PC-3 (cell line): ENCODE measurements at regions not wholly inside any gene's neighbourhood (a gene's known extent, or its start where the extent isn't known, plus 50 kb on each side); places are given as distances from the start of the nearest gene placed in this dataset.

Source experiments
- EZH2 ChIP-seq: fragments of 300-600 bp; sonication (generic); IDR thresholded peaks from one replicate; pipeline ENCODE4 v1.6.1; 2017; ENCODE audit warnings: antibody characterized with exemption, mild to moderate bottlenecking, low read length; ENCODE audit not compliant: unreplicated experiment
- TF ChIP-seq, protein P1 (sequence below): fragments of 300-600 bp; sonication (generic); conservative IDR thresholded peaks from 2 replicates; pipeline ENCODE4 v1.5.1; 2017; ENCODE audit warnings: antibody characterized with exemption, low read depth, mild to moderate bottlenecking, low read length

DNA sequence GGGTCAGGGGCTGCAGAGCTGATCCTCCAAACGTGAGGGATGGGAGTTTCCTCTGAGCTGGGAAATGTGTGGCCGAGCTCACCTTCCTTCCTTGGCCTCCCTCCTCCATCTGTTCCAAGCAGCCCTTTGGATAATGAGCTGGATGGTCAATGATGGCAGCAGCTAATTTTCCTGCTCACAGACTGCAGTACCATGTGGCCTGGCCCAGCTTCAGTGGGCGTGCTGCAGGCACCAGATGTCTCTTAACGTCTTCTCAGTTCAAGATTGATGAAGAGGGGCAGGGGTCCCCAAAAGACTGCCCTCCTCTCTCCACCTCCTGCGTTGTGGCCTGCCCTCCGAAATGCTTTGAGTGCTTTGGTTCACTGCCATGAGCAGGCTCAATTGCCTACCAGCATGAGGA is 86.0 kb downstream of the UBIAD1 start:
- TF ChIP-seq, protein P1, sequence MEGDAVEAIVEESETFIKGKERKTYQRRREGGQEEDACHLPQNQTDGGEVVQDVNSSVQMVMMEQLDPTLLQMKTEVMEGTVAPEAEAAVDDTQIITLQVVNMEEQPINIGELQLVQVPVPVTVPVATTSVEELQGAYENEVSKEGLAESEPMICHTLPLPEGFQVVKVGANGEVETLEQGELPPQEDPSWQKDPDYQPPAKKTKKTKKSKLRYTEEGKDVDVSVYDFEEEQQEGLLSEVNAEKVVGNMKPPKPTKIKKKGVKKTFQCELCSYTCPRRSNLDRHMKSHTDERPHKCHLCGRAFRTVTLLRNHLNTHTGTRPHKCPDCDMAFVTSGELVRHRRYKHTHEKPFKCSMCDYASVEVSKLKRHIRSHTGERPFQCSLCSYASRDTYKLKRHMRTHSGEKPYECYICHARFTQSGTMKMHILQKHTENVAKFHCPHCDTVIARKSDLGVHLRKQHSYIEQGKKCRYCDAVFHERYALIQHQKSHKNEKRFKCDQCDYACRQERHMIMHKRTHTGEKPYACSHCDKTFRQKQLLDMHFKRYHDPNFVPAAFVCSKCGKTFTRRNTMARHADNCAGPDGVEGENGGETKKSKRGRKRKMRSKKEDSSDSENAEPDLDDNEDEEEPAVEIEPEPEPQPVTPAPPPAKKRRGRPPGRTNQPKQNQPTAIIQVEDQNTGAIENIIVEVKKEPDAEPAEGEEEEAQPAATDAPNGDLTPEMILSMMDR = no peak
- TF ChIP-seq EZH2 = no peak
